ENCODE measurements at regions not wholly inside any gene's neighbourhood (a gene's known extent, or its start where the extent isn't known, plus 50 kb on each side); places are given as distances from the start of the nearest gene placed in this dataset.

GRCh38 chr5:62982348-62982747 lies 403.7 kb downstream of the LRRC70 start:
- TF ChIP-seq POLR2A (IDR thresholded peaks at IDR 0.05) = no peak
- TF ChIP-seq, protein P1, sequence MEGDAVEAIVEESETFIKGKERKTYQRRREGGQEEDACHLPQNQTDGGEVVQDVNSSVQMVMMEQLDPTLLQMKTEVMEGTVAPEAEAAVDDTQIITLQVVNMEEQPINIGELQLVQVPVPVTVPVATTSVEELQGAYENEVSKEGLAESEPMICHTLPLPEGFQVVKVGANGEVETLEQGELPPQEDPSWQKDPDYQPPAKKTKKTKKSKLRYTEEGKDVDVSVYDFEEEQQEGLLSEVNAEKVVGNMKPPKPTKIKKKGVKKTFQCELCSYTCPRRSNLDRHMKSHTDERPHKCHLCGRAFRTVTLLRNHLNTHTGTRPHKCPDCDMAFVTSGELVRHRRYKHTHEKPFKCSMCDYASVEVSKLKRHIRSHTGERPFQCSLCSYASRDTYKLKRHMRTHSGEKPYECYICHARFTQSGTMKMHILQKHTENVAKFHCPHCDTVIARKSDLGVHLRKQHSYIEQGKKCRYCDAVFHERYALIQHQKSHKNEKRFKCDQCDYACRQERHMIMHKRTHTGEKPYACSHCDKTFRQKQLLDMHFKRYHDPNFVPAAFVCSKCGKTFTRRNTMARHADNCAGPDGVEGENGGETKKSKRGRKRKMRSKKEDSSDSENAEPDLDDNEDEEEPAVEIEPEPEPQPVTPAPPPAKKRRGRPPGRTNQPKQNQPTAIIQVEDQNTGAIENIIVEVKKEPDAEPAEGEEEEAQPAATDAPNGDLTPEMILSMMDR (IDR thresholded peaks at IDR 0.05) = no peak

All from Peyer's patch (tissue), 4 donors.